Esophagus squamous epithelium (tissue), 5 donors: ENCODE measurements at regions not wholly inside any gene's neighbourhood (a gene's known extent, or its start where the extent isn't known, plus 50 kb on each side); places are given as distances from the start of the nearest gene placed in this dataset.

Experiments used
- DNase-seq: peaks from one replicate; lab custom pipeline; 2025; lab: John Stamatoyannopoulos, UW
- H3K27ac ChIP-seq, 4 donors: fragments of 200-600 bp; sonication (generic); one replicate each; pipeline ENCODE4 v1.5.1; 2016 to 2019; ENCODE audit warnings: mild to moderate bottlenecking in 1 of 4
- H3K27me3 ChIP-seq, 4 donors: fragments of 200-600 bp; sonication (generic); 1 replicate in 3 of 4; 2 replicates in 1 of 4; pipeline versions ENCODE4 v1.5.1 to v1.6.0; 2017 to 2021; ENCODE audit warnings: antibody characterized with exemption in 1 of 4
- H3K36me3 ChIP-seq, 3 donors: fragments of 200-600 bp; sonication (generic); one replicate each; pipeline ENCODE4 v1.5.1; 2016 to 2019
- H3K4me1 ChIP-seq, 3 donors: fragments of 200-600 bp; sonication (generic); one replicate each; pipeline ENCODE4 v1.5.1; 2017 to 2019
- H3K4me3 ChIP-seq, 4 donors: fragments of 200-600 bp; sonication (generic); 1 replicate in 3 of 4; 2 replicates in 1 of 4; pipeline ENCODE4 v1.5.1; 2016 to 2019; ENCODE audit warnings: mild to moderate bottlenecking in 2 of 4, moderate library complexity in 1 of 4
- H3K9me3 ChIP-seq, 3 donors: fragments of 200-600 bp; sonication (generic); one replicate each; pipeline ENCODE4 v1.5.1; 2016 to 2019
- CTCF ChIP-seq, 6 experiments: fragments of 450-650 bp in 4 of 6; fragments of 200-600 bp in 2 of 6; sonication (generic) in 2 of 6; IDR thresholded peaks; one replicate each; pipeline ENCODE4 v1.5.1; 2016 to 2019; ENCODE audit warnings: antibody characterized with exemption in 6 of 6, mild to moderate bottlenecking in 4 of 6, moderate library complexity in 4 of 6
- POLR2A ChIP-seq, 4 donors: fragments of 450-650 bp; IDR thresholded peaks; one replicate each; pipeline ENCODE4 v1.6.1; 2017; ENCODE audit warnings: antibody characterized with exemption in 4 of 4, mild to moderate bottlenecking in 4 of 4, moderate library complexity in 3 of 4
- whole genome bisulfite sequencing, 2 donors: methylation state at CpG; one replicate each; pipeline ENCODE4 v1.1.5; 2018; 5-methylcytosine and 5-hydroxymethylcytosine counted together
- intact Hi-C: fragments of 100-400 bp; cut with DNase I; formaldehyde crosslinking; loops from one replicate; pipeline ENCODE4 v1.15.0; 2022
- donor health status: DM: yes; HTN: yes; CAD: no.

GRCh38 chr9:38211002-38211401 lies 142.0 kb upstream of the SHB start:
- DNase-seq: no peak
- WGBS, 2 donors: 78 to 90% methylated on average over 1 of the region's 1 CpG
- TF ChIP-seq POLR2A (IDR thresholded peaks at IDR 0.05) (no peak), CTCF (IDR thresholded peaks at IDR 0.05) (no peak)
- Histone ChIP-seq H3K4me3 (no peak overlapping the region), H3K27me3 (no peaks in the 10 kb centered on the region), H3K36me3 (no peaks in the 10 kb centered on the region), H3K4me1 (peaks cover 0 to 21% (median 0%) of the 10 kb centered on the region in 3 donors), H3K27ac (no peak overlapping the region), H3K9me3 (no peaks in the 10 kb centered on the region)
- intact Hi-C loops: no loop called here

- intact Hi-C loops: no loop called here
Observed at GRCh38 chr9:38208206-38208901, 139.3 kb upstream of the SHB start.

GRCh38 chr9:38207247-38207778 lies 138.3 kb upstream of the SHB start:
- no peak overlapping the region for H3K4me3 ChIP-seq
- intact Hi-C loops: no loop called here
- no peaks in the 10 kb centered on the region for H3K27me3 ChIP-seq
- H3K9me3 ChIP-seq: no peaks in the 10 kb centered on the region
- peaks cover 0 to 30% (median 5%) of the 10 kb centered on the region in 3 donors for H3K4me1 ChIP-seq
- WGBS, 2 donors: 43 to 53% methylated on average over 3 of the region's 3 CpGs
- TF ChIP-seq CTCF (IDR thresholded peaks at IDR 0.05): no peak
- TF ChIP-seq POLR2A (IDR thresholded peaks at IDR 0.05): no peak
- DNase-seq: no peak
- peak overlapping the region; percentile 30 to 85 (median 76) for H3K27ac ChIP-seq
- H3K36me3 ChIP-seq: no peaks in the 10 kb centered on the region

More at GRCh38 chr9:38208206-38208901, 139.3 kb upstream of the SHB start:
- no peaks in the 10 kb centered on the region for H3K9me3 ChIP-seq
- peaks cover 0 to 30% (median 5%) of the 10 kb centered on the region in 3 donors for H3K4me1 ChIP-seq
- no peaks in the 10 kb centered on the region for H3K36me3 ChIP-seq
- 41 to 48% methylated on average over 3 to 4 of the region's 4 CpGs for WGBS, 2 donors
- TF ChIP-seq POLR2A (IDR thresholded peaks at IDR 0.05): no peak
- peak overlapping the region; percentile 30 to 85 (median 76) for H3K27ac ChIP-seq
- no peaks in the 10 kb centered on the region for H3K27me3 ChIP-seq
- DNase-seq: no peak
- H3K4me3 ChIP-seq: no peak overlapping the region

GRCh38 chr9:38205279-38205678 lies 136.3 kb upstream of the SHB start:
- Histone ChIP-seq H3K9me3 (no peaks in the 10 kb centered on the region), H3K36me3 (no peaks in the 10 kb centered on the region), H3K4me3 (no peak overlapping the region), H3K27ac (no peak overlapping the region), H3K4me1 (peaks cover 0 to 30% (median 5%) of the 10 kb centered on the region in 3 donors), H3K27me3 (no peaks in the 10 kb centered on the region)
- intact Hi-C loops: no loop called here
- DNase-seq: no peak
- TF ChIP-seq POLR2A (IDR thresholded peaks at IDR 0.05) (no peak), CTCF (IDR thresholded peaks at IDR 0.05) (no peak)

GRCh38 chr9:38202336-38202938 lies 133.4 kb upstream of the SHB start:
- no peak for DNase-seq
- Histone ChIP-seq H3K9me3 (no peaks in the 10 kb centered on the region), H3K36me3 (no peaks in the 10 kb centered on the region), H3K27ac (no peak overlapping the region), H3K4me1 (peaks cover 0 to 14% (median 5%) of the 10 kb centered on the region in 3 donors), H3K4me3 (no peak overlapping the region), H3K27me3 (no peaks in the 10 kb centered on the region)
- WGBS, 2 donors: 72 to 80% methylated on average over 6 to 7 of the region's 7 CpGs
- TF ChIP-seq CTCF (IDR thresholded peaks at IDR 0.05) (no peak), POLR2A (IDR thresholded peaks at IDR 0.05) (no peak)
- intact Hi-C loops: no loop called here
